ENCODE measurements at regions not wholly inside any gene's neighbourhood (a gene's known extent, or its start where the extent isn't known, plus 50 kb on each side); places are given as distances from the start of the nearest gene placed in this dataset.

- H3K4me1 ChIP-seq (ENCODE audit: control insufficient read depth, insufficient read depth, low read length) = no peaks in the 10 kb centered on the region
- ChIA-PET POLR2A (no interaction called here), CTCF (no interaction called here)
- no peak overlapping the region for H3K4me3 ChIP-seq (ENCODE audit: low read depth in 2 of 2, low read length in 2 of 2)
- ATAC-seq = no peak
- no peak for DNase-seq (ENCODE audit: low read depth, low spot score)
- intact Hi-C loops (cut with micrococcal nuclease; ENCODE audit: unreplicated experiment) (no loop called here), in situ Hi-C loops (cut with HindIII; ENCODE audit: low pct_unique_long_range_greater_than_20kb, low sequenced_read_pairs) (no loop called here)
- H3K36me3 ChIP-seq (ENCODE audit: control insufficient read depth, insufficient read depth, low read length) = no peaks in the 10 kb centered on the region
- H3K27me3 ChIP-seq (ENCODE audit: control insufficient read depth, insufficient read depth, low read length) = no peaks in the 10 kb centered on the region
- no peak overlapping the region for H3K27ac ChIP-seq (ENCODE audit: low read length)
- no TSS peak for BruUV-seq (replicated peaks)
- TF ChIP-seq POLR2AphosphoS5 (IDR thresholded peaks at IDR 0.05; ENCODE audit: low read depth, low read length) = no peak
- no peak for TF ChIP-seq CTCF (IDR thresholded peaks at IDR 0.05)
- no peak for TF ChIP-seq SIN3A (IDR thresholded peaks at IDR 0.05; ENCODE audit: borderline replicate concordance, insufficient read depth, low read depth, low read length)
- no peak for TF ChIP-seq REST (IDR thresholded peaks at IDR 0.05; ENCODE audit: insufficient read depth in 1 of 2, low read depth in 2 of 2, low read length in 1 of 2)
- no peaks in the 10 kb centered on the region for H3K9me3 ChIP-seq (ENCODE audit: control insufficient read depth, insufficient read depth, low read depth, low read length)
Observed at GRCh38 chr4:57418133-57418532, 307.9 kb upstream of the IGFBP7 start.

GRCh38 chr4:57412259-57413054, 302.3 kb upstream of the IGFBP7 start:
- intact Hi-C loops (cut with micrococcal nuclease; ENCODE audit: unreplicated experiment) = no loop called here
- Histone ChIP-seq H3K27me3 (ENCODE audit: control insufficient read depth, insufficient read depth, low read length) (no peaks in the 10 kb centered on the region), H3K4me3 (ENCODE audit: low read depth in 2 of 2, low read length in 2 of 2) (no peak overlapping the region), H3K36me3 (ENCODE audit: control insufficient read depth, insufficient read depth, low read length) (no peaks in the 10 kb centered on the region), H3K9me3 (ENCODE audit: control insufficient read depth, insufficient read depth, low read depth, low read length) (no peaks in the 10 kb centered on the region), H3K27ac (ENCODE audit: low read length) (no peak overlapping the region), H3K4me1 (ENCODE audit: control insufficient read depth, insufficient read depth, low read length) (no peaks in the 10 kb centered on the region)
- ATAC-seq (no peak), DNase-seq (ENCODE audit: low read depth, low spot score) (no peak)
- POLR2A ChIA-PET = no interaction called here
- CTCF ChIA-PET = no interaction called here
- no TSS peak for BruUV-seq (replicated peaks)
- TF ChIP-seq REST (IDR thresholded peaks at IDR 0.05; ENCODE audit: insufficient read depth in 1 of 2, low read depth in 2 of 2, low read length in 1 of 2) = no peak
- no peak for TF ChIP-seq SIN3A (IDR thresholded peaks at IDR 0.05; ENCODE audit: borderline replicate concordance, insufficient read depth, low read depth, low read length)
- no peak for TF ChIP-seq POLR2AphosphoS5 (IDR thresholded peaks at IDR 0.05; ENCODE audit: low read depth, low read length)
- TF ChIP-seq CTCF (IDR thresholded peaks at IDR 0.05) = no peak
- TF ChIP-seq TCF7L2 (IDR thresholded peaks at IDR 0.05; ENCODE audit: low read depth, low read length) = no peak
- in situ Hi-C loops (cut with HindIII; ENCODE audit: low pct_unique_long_range_greater_than_20kb, low sequenced_read_pairs) = no loop called here
